NCI-H226 (cell line): ENCODE measurements at regions not wholly inside any gene's neighbourhood (a gene's known extent, or its start where the extent isn't known, plus 50 kb on each side); places are given as distances from the start of the nearest gene placed in this dataset.

Experiments used
- DNase-seq: peaks from one replicate; pipeline ENCODE4 v3.0.0-alpha.2; 2015

GRCh38 chr2:234764372-234764771, 187.4 kb upstream of the SH3BP4 start:
- peak; percentile 5 for DNase-seq

GRCh38 chr2:234763002-234763873, 188.6 kb upstream of the SH3BP4 start:
- peak; percentile 73 for DNase-seq

- peak; percentile 7 for DNase-seq
Measured at GRCh38 chr2:234761910-234762309, 189.9 kb upstream of the SH3BP4 start.

- no peak for DNase-seq
Measured at GRCh38 chr2:234754126-234754525, 197.7 kb upstream of the SH3BP4 start.

- no peak for DNase-seq
Measured at GRCh38 chr2:234753701-234754100, 198.1 kb upstream of the SH3BP4 start.

GRCh38 chr2:234752966-234753365, 198.9 kb upstream of the SH3BP4 start:
- peak; percentile 10 for DNase-seq

- DNase-seq = no peak
Measured at GRCh38 chr2:234751275-234751973, 200.4 kb upstream of the SH3BP4 start.

- no peak for DNase-seq
Measured at GRCh38 chr2:234747833-234748559, 203.8 kb upstream of the SH3BP4 start.

- no peak for DNase-seq
Measured at GRCh38 chr2:234747032-234747431, 204.8 kb upstream of the SH3BP4 start.

GRCh38 chr2:234745347-234745746, 206.5 kb upstream of the SH3BP4 start:
- DNase-seq = no peak

- DNase-seq = no peak
Measured at GRCh38 chr2:234741976-234742375, 209.8 kb upstream of the SH3BP4 start.

- DNase-seq = no peak
Measured at GRCh38 chr2:234739061-234739460, 212.8 kb upstream of the SH3BP4 start.

GRCh38 chr2:234735829-234736228, 216.0 kb upstream of the SH3BP4 start:
- DNase-seq = no peak

- DNase-seq = no peak
Measured at GRCh38 chr2:234733795-234734600, 217.8 kb upstream of the SH3BP4 start.

GRCh38 chr2:234733093-234733489, 218.7 kb upstream of the SH3BP4 start:
- no peak for DNase-seq

GRCh38 chr2:234732404-234733092, 219.3 kb upstream of the SH3BP4 start:
- DNase-seq = no peak

- no peak for DNase-seq
Measured at GRCh38 chr2:234731236-234731635, 220.6 kb upstream of the SH3BP4 start.

GRCh38 chr2:234730066-234730640, 221.7 kb upstream of the SH3BP4 start:
- DNase-seq = no peak

GRCh38 chr2:234725528-234726264, 226.1 kb upstream of the SH3BP4 start:
- DNase-seq = no peak

GRCh38 chr2:234724850-234725249, 227.0 kb upstream of the SH3BP4 start:
- no peak for DNase-seq

GRCh38 chr2:234723400-234723799, 226.5 kb upstream of the ARL4C start:
- DNase-seq = no peak
